HG02623 (cell line): ENCODE measurements at regions not wholly inside any gene's neighbourhood (a gene's known extent, or its start where the extent isn't known, plus 50 kb on each side); places are given as distances from the start of the nearest gene placed in this dataset.
"Not testable (repeated sequence)": the region's sequence is repeated elsewhere in the genome, so short reads cannot be mapped to it uniquely, and the experiment has no call there.

Experiments used
- ATAC-seq: cut with Tn5 transposase; IDR thresholded peaks from one replicate; pipeline ENCODE4 v1.9.1; 2021; ENCODE audit warnings: moderate library complexity; ENCODE audit not compliant: unreplicated experiment

GRCh38 chr12:90515199-90516175, 439.5 kb downstream of the CCER1 start:
- peak; percentile 97 for ATAC-seq

DNA sequence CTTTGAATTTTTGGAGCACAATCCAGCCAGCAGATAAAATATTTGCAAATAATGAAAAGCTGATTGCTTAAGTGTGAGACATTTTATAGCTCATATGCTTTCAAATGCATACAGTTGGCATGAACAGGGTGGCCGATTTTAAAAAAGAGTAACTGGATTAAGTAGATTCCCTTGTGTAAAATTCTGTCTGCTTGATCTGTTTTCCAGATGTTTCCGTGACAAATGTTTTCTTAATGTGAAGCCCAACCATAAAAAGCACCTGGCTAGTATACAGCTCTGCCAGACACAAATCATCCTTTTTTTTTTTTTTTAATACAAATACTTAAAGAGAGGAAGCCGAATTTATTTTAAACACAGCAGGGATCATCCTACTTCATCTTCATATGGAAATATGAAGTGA, 440.7 kb downstream of the CCER1 start:
- no peak for ATAC-seq

GRCh38 chr12:90512518-90512917, 442.5 kb downstream of the CCER1 start:
- ATAC-seq, result no peak

GRCh38 chr12:90510948-90511347, 444.0 kb downstream of the CCER1 start:
- ATAC-seq, result no peak

GRCh38 chr12:90504806-90505205, 450.2 kb downstream of the CCER1 start:
- ATAC-seq, result no peak

DNA sequence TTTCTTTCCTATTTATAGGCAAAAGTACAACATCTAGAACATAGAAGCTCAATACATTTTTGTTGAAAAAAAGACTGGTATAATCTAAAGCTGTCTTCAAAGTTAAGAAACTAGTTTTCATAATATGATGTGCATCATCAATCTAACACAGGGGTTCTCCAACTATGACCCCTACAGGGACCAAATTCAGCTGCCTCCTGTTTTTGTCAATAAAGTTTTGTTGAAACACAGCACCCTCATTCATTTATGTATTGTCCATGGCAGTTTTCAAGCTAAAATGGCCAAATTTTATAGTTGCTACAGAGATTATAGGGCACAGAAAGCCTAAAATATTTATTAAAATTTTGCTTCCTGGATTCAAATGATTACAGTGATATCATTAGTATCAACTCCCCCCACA, 452.9 kb downstream of the CCER1 start:
- no peak for ATAC-seq

DNA sequence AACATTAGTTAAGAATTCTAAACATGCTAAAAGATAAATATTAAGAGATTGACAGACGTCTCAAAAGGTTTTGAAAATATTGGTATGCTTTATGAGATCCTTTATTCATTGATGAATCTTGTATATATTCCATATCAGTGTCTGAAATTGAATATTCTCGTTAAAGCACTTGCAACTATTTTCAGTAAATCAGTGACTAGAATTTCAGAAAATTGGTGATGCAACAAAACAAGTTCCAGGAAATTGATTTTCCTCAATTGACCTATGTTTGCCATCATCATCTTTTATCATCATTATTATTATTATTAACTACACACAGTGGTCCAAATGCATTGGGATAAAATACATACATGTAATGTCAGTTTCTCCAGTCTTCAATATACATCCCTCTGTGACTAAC, 453.6 kb downstream of the CCER1 start:
- ATAC-seq, result no peak

GRCh38 chr12:90499795-90500194, 455.2 kb downstream of the CCER1 start:
- ATAC-seq, result no peak

GRCh38 chr12:90497923-90498545, 456.9 kb downstream of the CCER1 start:
- ATAC-seq, result no peak

GRCh38 chr12:90490355-90490754, 464.6 kb downstream of the CCER1 start:
- ATAC-seq, result no peak

GRCh38 chr12:90489141-90489540, 465.8 kb downstream of the CCER1 start:
- no peak for ATAC-seq

GRCh38 chr12:90485560-90485959, 469.4 kb downstream of the CCER1 start:
- no peak for ATAC-seq

- no peak for ATAC-seq
Observed at GRCh38 chr12:90484094-90484493, 470.9 kb downstream of the CCER1 start.

GRCh38 chr12:90481748-90482147, 473.2 kb downstream of the CCER1 start:
- no peak for ATAC-seq

GRCh38 chr12:90479237-90479636, 475.7 kb downstream of the CCER1 start:
- ATAC-seq, result no peak

- ATAC-seq, result no peak
Observed at GRCh38 chr12:90473831-90474230, 481.1 kb downstream of the CCER1 start.

GRCh38 chr12:90460681-90461080, 494.3 kb downstream of the CCER1 start:
- ATAC-seq, result no peak

DNA sequence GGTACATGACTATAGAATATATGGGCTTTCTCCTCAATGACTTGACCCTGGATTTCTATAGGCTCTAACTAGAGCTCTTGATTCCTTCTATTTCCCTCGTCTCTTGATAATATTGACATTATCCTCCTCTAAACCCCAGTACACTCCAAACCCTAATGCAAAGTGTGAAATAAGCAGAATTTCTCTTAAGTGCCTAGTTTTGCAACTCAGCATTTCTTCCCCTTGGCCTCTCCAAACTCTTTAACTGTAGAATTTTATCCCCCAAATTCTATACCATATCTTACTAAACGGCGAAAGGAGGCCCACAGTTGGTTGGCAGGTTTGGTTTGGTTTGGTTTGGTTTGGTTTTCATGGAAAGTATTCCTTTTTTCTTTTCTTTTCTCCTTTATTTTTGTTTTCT, 498.7 kb downstream of the CCER1 start:
- ATAC-seq, result no peak

GRCh38 chr12:90455756-90456155, 499.2 kb downstream of the CCER1 start:
- no peak for ATAC-seq

GRCh38 chr12:90449611-90450010, 505.4 kb downstream of the CCER1 start:
- no peak for ATAC-seq

GRCh38 chr12:90443466-90443865, 511.5 kb downstream of the CCER1 start:
- ATAC-seq, result not testable (repeated sequence)

GRCh38 chr12:90441431-90441830, 513.5 kb downstream of the CCER1 start:
- no peak for ATAC-seq
